WTC11 (cell line): ENCODE measurements at regions not wholly inside any gene's neighbourhood (a gene's known extent, or its start where the extent isn't known, plus 50 kb on each side); places are given as distances from the start of the nearest gene placed in this dataset.

Source experiments
- ATAC-seq: fragments of 200-7000 bp; cut with Tn5 transposase; 2 replicates; pipeline ENCODE4 v1.10.0; 2021; ENCODE audit warnings: mild to moderate bottlenecking, moderate library complexity
- CTCF ChIA-PET: fragments of 300-600 bp; sonication (Branson Sonifier 250); formaldehyde crosslinking; loops from one replicate; lab custom pipeline; 2021; ENCODE audit warnings: antibody characterized with exemption; lab: Charles Lee
- POLR2A ChIA-PET: fragments of 350-600 bp; sonication (Branson Sonifier 250); formaldehyde crosslinking; loops from one replicate; lab custom pipeline; 2021; ENCODE audit warnings: antibody characterized with exemption; lab: Charles Lee
- DNase-seq: peaks from one replicate; pipeline ENCODE4 v3.0.0; 2021; ENCODE audit warnings: low spot score
- H3K27ac Mint-ChIP-seq: 2 replicates; pipeline ENCODE4 v1.8.0; 2021; ENCODE audit warnings: mixed read lengths
- H3K27me3 Mint-ChIP-seq: 2 replicates; pipeline ENCODE4 v1.8.0; 2021; ENCODE audit warnings: low read depth, mild to moderate bottlenecking, moderate library complexity, mixed read lengths
- H3K36me3 Mint-ChIP-seq: 2 replicates; pipeline ENCODE4 v1.8.0; 2021; ENCODE audit warnings: mixed read lengths
- H3K4me1 Mint-ChIP-seq: 2 replicates; pipeline ENCODE4 v1.8.0; 2022; ENCODE audit warnings: mixed read lengths
- H3K4me3 Mint-ChIP-seq: 2 replicates; pipeline ENCODE4 v1.8.0; 2021; ENCODE audit warnings: mild to moderate bottlenecking, moderate library complexity, mixed read lengths
- H3K9me3 Mint-ChIP-seq: 2 replicates; pipeline ENCODE4 v1.8.0; 2021; ENCODE audit warnings: mixed read lengths
- ATF1 ChIP-seq: sonication (generic); formaldehyde crosslinking; IDR thresholded peaks from 2 replicates; pipeline ENCODE4 v1.8.1; 2023; ENCODE audit warnings: mild to moderate bottlenecking, moderate library complexity, missing genetic modification reagents
- ELF4 ChIP-seq: sonication (generic); formaldehyde crosslinking; IDR thresholded peaks from 2 replicates; pipeline ENCODE4 v1.8.1; 2022; ENCODE audit warnings: low read depth, mild to moderate bottlenecking, moderate library complexity, missing genetic modification reagents
- ESRRA ChIP-seq: sonication (generic); formaldehyde crosslinking; IDR thresholded peaks from 2 replicates; pipeline ENCODE4 v1.8.1; 2022; ENCODE audit warnings: mild to moderate bottlenecking, missing genetic modification reagents, borderline replicate concordance
- FOXK1 ChIP-seq: sonication (generic); formaldehyde crosslinking; IDR thresholded peaks from 2 replicates; pipeline ENCODE4 v1.8.0; 2022; ENCODE audit warnings: mild to moderate bottlenecking, moderate library complexity, missing genetic modification reagents
- FOXP1 ChIP-seq: sonication (generic); formaldehyde crosslinking; IDR thresholded peaks from 2 replicates; pipeline ENCODE4 v1.8.0; 2022; ENCODE audit warnings: missing genetic modification reagents, mild to moderate bottlenecking, moderate library complexity, borderline replicate concordance
- GRHL2 ChIP-seq: fragments of 250-450 bp; sonication (Bioruptor Pico); IDR thresholded peaks from 2 replicates; pipeline ENCODE4 v1.8.0; 2022; ENCODE audit warnings: mild to moderate bottlenecking, moderate library complexity; ENCODE audit not compliant: insufficient replicate concordance, severe bottlenecking
- HMGXB4 ChIP-seq: sonication (generic); formaldehyde crosslinking; IDR thresholded peaks from 2 replicates; pipeline ENCODE4 v1.8.1; 2023; ENCODE audit warnings: mild to moderate bottlenecking, moderate library complexity, missing genetic modification reagents
- MYBL2 ChIP-seq: sonication (generic); formaldehyde crosslinking; IDR thresholded peaks from 2 replicates; pipeline ENCODE4 v1.8.1; 2023; ENCODE audit warnings: mild to moderate bottlenecking, moderate library complexity, missing genetic modification reagents
- NFYB ChIP-seq: sonication (generic); formaldehyde crosslinking; conservative IDR thresholded peaks from 2 replicates; pipeline ENCODE4 v1.8.0; 2022; ENCODE audit warnings: low read depth, missing genetic modification reagents
- NR2C2 ChIP-seq: sonication (generic); formaldehyde crosslinking; IDR thresholded peaks from 2 replicates; pipeline ENCODE4 v1.8.0; 2022; ENCODE audit warnings: mild to moderate bottlenecking, missing genetic modification reagents
- NR3C1 ChIP-seq: sonication (generic); formaldehyde crosslinking; conservative IDR thresholded peaks from 2 replicates; pipeline ENCODE4 v1.8.1; 2023; ENCODE audit warnings: low read depth, mild to moderate bottlenecking, missing genetic modification reagents
- OVOL2 ChIP-seq: fragments of 250-450 bp; sonication (Bioruptor Pico); IDR thresholded peaks from 2 replicates; pipeline ENCODE4 v1.9.0; 2021; ENCODE audit warnings: mild to moderate bottlenecking, borderline replicate concordance
- RORB ChIP-seq: fragments of 250-450 bp; sonication (Bioruptor Pico); IDR thresholded peaks from 2 replicates; pipeline ENCODE4 v1.9.0; 2021; ENCODE audit warnings: mild to moderate bottlenecking
- ZBTB21 ChIP-seq: sonication (generic); formaldehyde crosslinking; IDR thresholded peaks from 2 replicates; pipeline ENCODE4 v1.8.1; 2023; ENCODE audit warnings: mild to moderate bottlenecking, missing genetic modification reagents, borderline replicate concordance
- ZNF219 ChIP-seq: sonication (generic); formaldehyde crosslinking; IDR thresholded peaks from 2 replicates; pipeline ENCODE4 v1.8.0; 2023; ENCODE audit warnings: missing genetic modification reagents, mild to moderate bottlenecking, borderline replicate concordance
- ZNF263 ChIP-seq: sonication (generic); formaldehyde crosslinking; IDR thresholded peaks from 2 replicates; pipeline ENCODE4 v1.8.1; 2022; ENCODE audit warnings: low read depth, mild to moderate bottlenecking, moderate library complexity, missing genetic modification reagents
- ZNF317 ChIP-seq: sonication (generic); formaldehyde crosslinking; IDR thresholded peaks from 2 replicates; pipeline ENCODE4 v1.8.1; 2023; ENCODE audit warnings: low read depth, mild to moderate bottlenecking, moderate library complexity, missing genetic modification reagents, borderline replicate concordance
- ZNF416 ChIP-seq: fragments of 250-450 bp; sonication (Bioruptor Pico); IDR thresholded peaks from 2 replicates; pipeline ENCODE4 v1.9.0; 2021; ENCODE audit warnings: mild to moderate bottlenecking, inconsistent platforms
- TF ChIP-seq, protein P1 (sequence below): fragments of 250-450 bp; sonication (Bioruptor Pico); IDR thresholded peaks from 2 replicates; pipeline ENCODE4 v1.9.0; 2021; ENCODE audit warnings: moderate library complexity, mild to moderate bottlenecking, inconsistent platforms, borderline replicate concordance
- TF ChIP-seq, protein P2 (sequence below): sonication (generic); formaldehyde crosslinking; IDR thresholded peaks from 2 replicates; pipeline ENCODE4 v1.8.1; 2022; ENCODE audit warnings: low read depth, mild to moderate bottlenecking, moderate library complexity, missing genetic modification reagents, borderline replicate concordance
- TF ChIP-seq, protein P3 (sequence below): sonication (generic); formaldehyde crosslinking; IDR thresholded peaks from 2 replicates; pipeline ENCODE4 v1.8.0; 2023; ENCODE audit warnings: missing genetic modification reagents

GRCh38 chr5:106737111-106737510 is 933.6 kb downstream of the EFNA5 start (continued):
- no peak for TF ChIP-seq MYBL2 (CRISPR knock-in tag)
- no peak for TF ChIP-seq NR3C1 (CRISPR knock-in tag)
- no peak for TF ChIP-seq RORB (CRISPR knock-in tag)
- no peak for TF ChIP-seq FOXP1

GRCh38 chr5:106732624-106733023 is 938.1 kb downstream of the EFNA5 start:
- ATAC-seq (no peak), DNase-seq (no peak)
- ChIA-PET CTCF (no interaction called here), POLR2A (no interaction called here)
- no peaks in the 10 kb centered on the region for H3K27me3 Mint-ChIP-seq
- peaks cover 63% of the 10 kb centered on the region for H3K9me3 Mint-ChIP-seq
- no peak overlapping the region for H3K4me3 Mint-ChIP-seq
- TF ChIP-seq ZNF263 (CRISPR knock-in tag) (no peak), GRHL2 (CRISPR knock-in tag) (no peak), ZBTB21 (CRISPR knock-in tag) (no peak), ZNF416 (no peak), ZNF219 (CRISPR knock-in tag) (no peak), HMGXB4 (CRISPR knock-in tag) (no peak), ATF1 (CRISPR knock-in tag) (no peak), ESRRA (CRISPR knock-in tag) (no peak), ELF4 (CRISPR knock-in tag) (no peak), FOXK1 (CRISPR knock-in tag) (no peak), NR2C2 (CRISPR knock-in tag) (no peak), NFYB (no peak), ZNF317 (CRISPR knock-in tag) (no peak)
- TF ChIP-seq, protein P1, sequence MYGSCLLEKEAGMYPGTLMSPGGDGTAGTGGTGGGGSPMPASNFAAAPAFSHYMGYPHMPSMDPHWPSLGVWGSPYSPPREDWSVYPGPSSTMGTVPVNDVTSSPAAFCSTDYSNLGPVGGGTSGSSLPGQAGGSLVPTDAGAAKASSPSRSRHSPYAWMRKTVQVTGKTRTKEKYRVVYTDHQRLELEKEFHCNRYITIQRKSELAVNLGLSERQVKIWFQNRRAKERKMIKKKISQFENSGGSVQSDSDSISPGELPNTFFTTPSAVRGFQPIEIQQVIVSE (CRISPR knock-in tag) = no peak
- TF ChIP-seq, protein P2, sequence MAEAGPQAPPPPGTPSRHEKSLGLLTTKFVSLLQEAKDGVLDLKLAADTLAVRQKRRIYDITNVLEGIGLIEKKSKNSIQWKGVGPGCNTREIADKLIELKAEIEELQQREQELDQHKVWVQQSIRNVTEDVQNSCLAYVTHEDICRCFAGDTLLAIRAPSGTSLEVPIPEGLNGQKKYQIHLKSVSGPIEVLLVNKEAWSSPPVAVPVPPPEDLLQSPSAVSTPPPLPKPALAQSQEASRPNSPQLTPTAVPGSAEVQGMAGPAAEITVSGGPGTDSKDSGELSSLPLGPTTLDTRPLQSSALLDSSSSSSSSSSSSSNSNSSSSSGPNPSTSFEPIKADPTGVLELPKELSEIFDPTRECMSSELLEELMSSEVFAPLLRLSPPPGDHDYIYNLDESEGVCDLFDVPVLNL (CRISPR knock-in tag) = no peak
- TF ChIP-seq, protein P3, sequence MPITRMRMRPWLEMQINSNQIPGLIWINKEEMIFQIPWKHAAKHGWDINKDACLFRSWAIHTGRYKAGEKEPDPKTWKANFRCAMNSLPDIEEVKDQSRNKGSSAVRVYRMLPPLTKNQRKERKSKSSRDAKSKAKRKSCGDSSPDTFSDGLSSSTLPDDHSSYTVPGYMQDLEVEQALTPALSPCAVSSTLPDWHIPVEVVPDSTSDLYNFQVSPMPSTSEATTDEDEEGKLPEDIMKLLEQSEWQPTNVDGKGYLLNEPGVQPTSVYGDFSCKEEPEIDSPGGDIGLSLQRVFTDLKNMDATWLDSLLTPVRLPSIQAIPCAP (CRISPR knock-in tag) = no peak
- peaks cover 44% of the 10 kb centered on the region for H3K36me3 Mint-ChIP-seq
- peaks cover 18% of the 10 kb centered on the region for H3K4me1 Mint-ChIP-seq
- H3K27ac Mint-ChIP-seq = no peak overlapping the region

GRCh38 chr5:106730912-106731311 is 939.8 kb downstream of the EFNA5 start:
- CTCF ChIA-PET = no interaction called here
- no peak for ATAC-seq
- DNase-seq = no peak
- H3K4me3 Mint-ChIP-seq = no peak overlapping the region
- H3K9me3 Mint-ChIP-seq = peaks cover 62% of the 10 kb centered on the region
- no peak overlapping the region for H3K27ac Mint-ChIP-seq
- TF ChIP-seq OVOL2 (CRISPR knock-in tag) (no peak), NR3C1 (CRISPR knock-in tag) (no peak)
- H3K36me3 Mint-ChIP-seq = peaks cover 44% of the 10 kb centered on the region
- H3K27me3 Mint-ChIP-seq = no peaks in the 10 kb centered on the region
- POLR2A ChIA-PET = no interaction called here
- peaks cover 9% of the 10 kb centered on the region; the same call in 1 of the 2 replicates for H3K4me1 Mint-ChIP-seq
